Neural progenitor cell (in vitro differentiated cells): ENCODE measurements at regions not wholly inside any gene's neighbourhood (a gene's known extent, or its start where the extent isn't known, plus 50 kb on each side); places are given as distances from the start of the nearest gene placed in this dataset.

Experiments
- CTCF ChIP-seq: fragments of 200-600 bp; sonication (generic); IDR thresholded peaks from 2 replicates; pipeline ENCODE4 v1.5.1; 2017; ENCODE audit warnings: antibody characterized with exemption, mild to moderate bottlenecking
- EZH2 ChIP-seq: fragments of 200-600 bp; sonication (generic); IDR thresholded peaks from 2 replicates; pipeline ENCODE4 v1.6.1; 2017; ENCODE audit warnings: antibody characterized with exemption, mild to moderate bottlenecking, moderate library complexity
- EZH2phosphoT487 ChIP-seq: fragments of 200-600 bp; sonication (generic); IDR thresholded peaks from 2 replicates; pipeline ENCODE4 v1.6.1; 2017; ENCODE audit warnings: antibody characterized with exemption

- no peak for TF ChIP-seq CTCF
- TF ChIP-seq EZH2 = no peak
- TF ChIP-seq EZH2phosphoT487 = no peak
These were observed 268.5 kb upstream of the EEF2KMT start for GRCh38 chr16:5366126-5366525.
